Liver (tissue), 7 donors: ENCODE measurements at regions not wholly inside any gene's neighbourhood (a gene's known extent, or its start where the extent isn't known, plus 50 kb on each side); places are given as distances from the start of the nearest gene placed in this dataset.

Source experiments
- DNase-seq: peaks from one replicate; pipeline ENCODE4 v3.0.0-alpha.2; 2017; ENCODE audit warnings: low spot score
- H3K27ac ChIP-seq, 2 donors: one replicate each; pipeline ENCODE4 v1.7.0; 2013; ENCODE audit warnings: inconsistent platforms in 2 of 2, low read length in 2 of 2, control low read depth in 1 of 2, low read depth in 1 of 2, mild to moderate bottlenecking in 1 of 2
- H3K27me3 ChIP-seq, 4 donors: one replicate each; pipeline versions ENCODE4 v1.6.1 to v1.7.0; 2013; ENCODE audit warnings: low read length in 3 of 4, inconsistent platforms in 1 of 4, mild to moderate bottlenecking in 1 of 4, moderate library complexity in 1 of 4; ENCODE audit not compliant: control insufficient read depth in 4 of 4, insufficient read depth in 4 of 4
- H3K36me3 ChIP-seq, 4 donors: one replicate each; pipeline versions ENCODE4 v1.6.1 to v1.7.0; 2013; ENCODE audit warnings: low read length in 3 of 4, mild to moderate bottlenecking in 3 of 4, low read depth in 1 of 4, moderate library complexity in 1 of 4; ENCODE audit not compliant: control insufficient read depth in 4 of 4, insufficient read depth in 3 of 4
- H3K4me1 ChIP-seq, 4 donors: one replicate each; pipeline versions ENCODE4 v1.6.1 to v1.7.0; 2013; ENCODE audit warnings: low read length in 3 of 4, mild to moderate bottlenecking in 3 of 4, moderate library complexity in 1 of 4; ENCODE audit not compliant: control insufficient read depth in 4 of 4, insufficient read depth in 4 of 4
- H3K4me3 ChIP-seq, 3 donors: one replicate each; pipeline versions ENCODE4 v1.6.1 to v1.7.0; 2013; ENCODE audit warnings: low read length in 3 of 3, control low read depth in 1 of 3, low read depth in 1 of 3, mild to moderate bottlenecking in 1 of 3
- H3K9ac ChIP-seq, 2 donors: one replicate each; pipeline ENCODE4 v1.7.0; 2013; ENCODE audit warnings: low read length in 2 of 2, mild to moderate bottlenecking in 2 of 2, moderate library complexity in 2 of 2, control low read depth in 1 of 2, low read depth in 1 of 2
- H3K9me3 ChIP-seq, 4 donors: one replicate each; pipeline versions ENCODE4 v1.6.1 to v1.7.0; 2013; ENCODE audit warnings: low read length in 3 of 4; ENCODE audit not compliant: control insufficient read depth in 4 of 4
- EGR1 ChIP-seq, 2 donors: IDR thresholded peaks; 2 replicates each; pipeline ENCODE4 v1.6.1; 2016 to 2018; ENCODE audit warnings: antibody characterized with exemption in 2 of 2, low read depth in 2 of 2
- FOXA2 ChIP-seq: IDR thresholded peaks from 2 replicates; pipeline ENCODE4 v1.6.1; 2016; ENCODE audit warnings: antibody characterized with exemption
- GABPA ChIP-seq, 2 donors: IDR thresholded peaks in 1 of 2; conservative IDR thresholded peaks in 1 of 2; 2 replicates each; pipeline ENCODE4 v1.6.1; 2016; ENCODE audit warnings: antibody characterized with exemption in 2 of 2, mild to moderate bottlenecking in 1 of 2, moderate library complexity in 1 of 2
- HNF4A ChIP-seq, 2 donors: conservative IDR thresholded peaks; 2 replicates each; pipeline ENCODE4 v1.6.1; 2016; ENCODE audit warnings: antibody characterized with exemption in 2 of 2, mild to moderate bottlenecking in 2 of 2
- HNF4G ChIP-seq: IDR thresholded peaks from 2 replicates; pipeline ENCODE4 v1.6.1; 2016; ENCODE audit warnings: antibody characterized with exemption
- JUND ChIP-seq, 2 donors: IDR thresholded peaks; 2 replicates each; pipeline ENCODE4 v1.6.1; 2016; ENCODE audit warnings: antibody characterized with exemption in 2 of 2
- NR2F2 ChIP-seq: IDR thresholded peaks from 2 replicates; pipeline ENCODE4 v1.6.1; 2016; ENCODE audit warnings: antibody characterized with exemption
- RAD21 ChIP-seq, 2 donors: IDR thresholded peaks; 2 replicates each; pipeline ENCODE4 v1.6.1; 2016; ENCODE audit warnings: antibody characterized with exemption in 2 of 2, mild to moderate bottlenecking in 2 of 2
- REST ChIP-seq: IDR thresholded peaks from 2 replicates; pipeline ENCODE4 v1.6.1; 2016; ENCODE audit warnings: antibody characterized with exemption, mild to moderate bottlenecking
- RXRA ChIP-seq, 2 donors: IDR thresholded peaks; 2 replicates each; pipeline ENCODE4 v1.6.1; 2017 to 2018; ENCODE audit warnings: antibody characterized with exemption in 2 of 2, mild to moderate bottlenecking in 1 of 2
- SP1 ChIP-seq: IDR thresholded peaks from 2 replicates; pipeline ENCODE4 v1.6.1; 2018; ENCODE audit warnings: antibody characterized with exemption, mild to moderate bottlenecking
- TAF1 ChIP-seq: conservative IDR thresholded peaks from 2 replicates; pipeline ENCODE4 v1.6.1; 2016; ENCODE audit warnings: antibody characterized with exemption, mild to moderate bottlenecking
- YY1 ChIP-seq: IDR thresholded peaks from 2 replicates; pipeline ENCODE4 v1.6.1; 2016; ENCODE audit warnings: antibody characterized with exemption, mild to moderate bottlenecking
- WGBS: extraction: QIAGEN DNeasy Blood & Tissue Kit; methylation state at CpG from one replicate; pipeline ENCODE4 v1.1.7; 2013; 5-methylcytosine and 5-hydroxymethylcytosine counted together
- TF ChIP-seq, protein P1 (sequence below): IDR thresholded peaks from 2 replicates; pipeline ENCODE4 v1.6.1; 2016; ENCODE audit warnings: antibody characterized with exemption
- TF ChIP-seq, protein P2 (sequence below): IDR thresholded peaks from 2 replicates; pipeline ENCODE4 v1.6.1; 2016; ENCODE audit warnings: antibody characterized with exemption
- donor health status: healthy.
- donor health status: healthy.
- donor health status: healthy.
- donor health status: healthy.

DNA sequence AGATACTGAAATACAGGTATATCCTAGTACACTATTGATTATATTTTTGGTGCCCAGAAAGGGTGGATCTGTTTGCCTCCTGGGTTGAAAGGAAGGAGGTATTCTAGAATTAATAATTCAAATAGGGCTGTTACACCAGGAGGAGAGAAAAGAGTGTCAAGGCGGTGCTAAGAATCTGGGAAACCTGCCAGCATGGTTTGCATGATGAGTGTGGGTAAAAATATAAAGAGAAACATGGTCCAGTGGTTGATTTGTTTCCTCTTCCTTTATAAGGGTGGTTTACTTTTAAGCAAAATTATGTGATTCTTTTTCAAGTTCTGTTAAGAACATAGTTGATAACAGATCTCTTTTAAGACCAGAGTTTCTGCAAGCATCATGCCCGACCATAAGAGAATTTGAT lies 69.4 kb upstream of the NFIB start (continued):
- no peak for TF ChIP-seq REST
- TF ChIP-seq HNF4A (conservative IDR thresholded peaks at IDR 0.05), result no peak
- no peak for TF ChIP-seq FOXA2
- TF ChIP-seq JUND (IDR thresholded peaks at IDR 0.05), result no peak
- no peak for TF ChIP-seq NR2F2
- no peak for TF ChIP-seq YY1
- TF ChIP-seq SP1, result no peak
- TF ChIP-seq GABPA (IDR thresholded peaks at IDR 0.05 in 1 of 2, conservative IDR thresholded peaks at IDR 0.05 in 1 of 2), result no peak
- no peak for TF ChIP-seq TAF1
- no peak for TF ChIP-seq RAD21 (IDR thresholded peaks at IDR 0.05)

GRCh38 chr9:14380061-14380836 lies 66.3 kb upstream of the NFIB start:
- no peak for DNase-seq
- TF ChIP-seq FOXA2 (no peak), YY1 (no peak), HNF4G (no peak), REST (no peak), EGR1 (IDR thresholded peaks at IDR 0.05; ENCODE audit: low read depth in 2 of 2) (no peak), NR2F2 (no peak), GABPA (IDR thresholded peaks at IDR 0.05 in 1 of 2, conservative IDR thresholded peaks at IDR 0.05 in 1 of 2) (no peak), RXRA (IDR thresholded peaks at IDR 0.05) (no peak)
- TF ChIP-seq, protein P1, sequence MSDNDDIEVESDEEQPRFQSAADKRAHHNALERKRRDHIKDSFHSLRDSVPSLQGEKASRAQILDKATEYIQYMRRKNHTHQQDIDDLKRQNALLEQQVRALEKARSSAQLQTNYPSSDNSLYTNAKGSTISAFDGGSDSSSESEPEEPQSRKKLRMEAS, result no peak
- TF ChIP-seq, protein P2, sequence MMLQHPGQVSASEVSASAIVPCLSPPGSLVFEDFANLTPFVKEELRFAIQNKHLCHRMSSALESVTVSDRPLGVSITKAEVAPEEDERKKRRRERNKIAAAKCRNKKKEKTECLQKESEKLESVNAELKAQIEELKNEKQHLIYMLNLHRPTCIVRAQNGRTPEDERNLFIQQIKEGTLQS, result no peak

More at GRCh38 chr9:14380061-14380836, 66.3 kb upstream of the NFIB start:
- Histone ChIP-seq H3K36me3 (no peaks in the 10 kb centered on the region), H3K27me3 (no peaks in the 10 kb centered on the region), H3K27ac (no peak overlapping the region), H3K9ac (no peak overlapping the region), H3K4me1 (no peaks in the 10 kb centered on the region), H3K9me3 (no peaks in the 10 kb centered on the region), H3K4me3 (no peak overlapping the region)
- 70% methylated on average over 3 of the region's 3 CpGs for WGBS
